NB4 (cell line): ENCODE measurements at regions not wholly inside any gene's neighbourhood (a gene's known extent, or its start where the extent isn't known, plus 50 kb on each side); places are given as distances from the start of the nearest gene placed in this dataset.

Source experiments
- POLR2A ChIP-seq: IDR thresholded peaks from 2 replicates; pipeline ENCODE4 v1.6.1; 2011; ENCODE audit warnings: mild to moderate bottlenecking; ENCODE audit not compliant: insufficient read length; ENCODE audit errors: extremely low read depth
- TF ChIP-seq, protein P1 (sequence below): IDR thresholded peaks from one replicate; pipeline ENCODE4 v1.5.1; 2012; ENCODE audit warnings: low read depth, low read length

DNA sequence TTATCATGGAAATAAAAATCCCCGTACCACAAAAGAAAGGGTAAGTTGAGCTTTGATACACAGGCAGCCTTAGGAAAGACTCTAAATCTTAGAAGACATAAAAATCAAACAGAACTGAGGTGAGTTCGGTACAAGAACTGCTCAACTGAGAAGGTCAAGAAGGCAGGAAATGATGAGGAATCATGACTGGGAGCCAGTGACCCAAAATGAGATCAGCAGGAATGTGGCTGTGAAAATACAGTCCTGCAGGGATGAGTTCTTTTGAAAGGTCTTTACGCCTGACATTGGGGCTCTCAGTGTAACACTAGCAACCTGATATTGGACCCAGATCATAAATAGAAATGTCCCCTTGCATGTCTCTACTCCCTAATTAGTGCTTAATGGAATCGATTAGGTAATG, 56.3 kb upstream of the CDH11 start:
- TF ChIP-seq POLR2A, result no peak
- TF ChIP-seq, protein P1, sequence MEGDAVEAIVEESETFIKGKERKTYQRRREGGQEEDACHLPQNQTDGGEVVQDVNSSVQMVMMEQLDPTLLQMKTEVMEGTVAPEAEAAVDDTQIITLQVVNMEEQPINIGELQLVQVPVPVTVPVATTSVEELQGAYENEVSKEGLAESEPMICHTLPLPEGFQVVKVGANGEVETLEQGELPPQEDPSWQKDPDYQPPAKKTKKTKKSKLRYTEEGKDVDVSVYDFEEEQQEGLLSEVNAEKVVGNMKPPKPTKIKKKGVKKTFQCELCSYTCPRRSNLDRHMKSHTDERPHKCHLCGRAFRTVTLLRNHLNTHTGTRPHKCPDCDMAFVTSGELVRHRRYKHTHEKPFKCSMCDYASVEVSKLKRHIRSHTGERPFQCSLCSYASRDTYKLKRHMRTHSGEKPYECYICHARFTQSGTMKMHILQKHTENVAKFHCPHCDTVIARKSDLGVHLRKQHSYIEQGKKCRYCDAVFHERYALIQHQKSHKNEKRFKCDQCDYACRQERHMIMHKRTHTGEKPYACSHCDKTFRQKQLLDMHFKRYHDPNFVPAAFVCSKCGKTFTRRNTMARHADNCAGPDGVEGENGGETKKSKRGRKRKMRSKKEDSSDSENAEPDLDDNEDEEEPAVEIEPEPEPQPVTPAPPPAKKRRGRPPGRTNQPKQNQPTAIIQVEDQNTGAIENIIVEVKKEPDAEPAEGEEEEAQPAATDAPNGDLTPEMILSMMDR, result no peak
